ENCODE measurements at regions not wholly inside any gene's neighbourhood (a gene's known extent, or its start where the extent isn't known, plus 50 kb on each side); places are given as distances from the start of the nearest gene placed in this dataset.

GRCh38 chr2:14861181-14861580, 228.7 kb downstream of the LRATD1 start:
- TF ChIP-seq CTCF (IDR thresholded peaks at IDR 0.05; ENCODE audit: low read depth, low read length, missing input control) (no peak), RAD21 (IDR thresholded peaks at IDR 0.05) (no peak), SP1 (IDR thresholded peaks at IDR 0.05) (no peak), JUND (IDR thresholded peaks at IDR 0.05) (no peak), REST (IDR thresholded peaks at IDR 0.05) (no peak), ATF3 (IDR thresholded peaks at IDR 0.05) (no peak)

Data from liver (tissue), 3 donors.